DMS79 (cell line): ENCODE measurements at regions not wholly inside any gene's neighbourhood (a gene's known extent, or its start where the extent isn't known, plus 50 kb on each side); places are given as distances from the start of the nearest gene placed in this dataset.

Experiments used
- DNase-seq: peaks from one replicate; lab custom pipeline; 2025; lab: John Stamatoyannopoulos, UW

DNA sequence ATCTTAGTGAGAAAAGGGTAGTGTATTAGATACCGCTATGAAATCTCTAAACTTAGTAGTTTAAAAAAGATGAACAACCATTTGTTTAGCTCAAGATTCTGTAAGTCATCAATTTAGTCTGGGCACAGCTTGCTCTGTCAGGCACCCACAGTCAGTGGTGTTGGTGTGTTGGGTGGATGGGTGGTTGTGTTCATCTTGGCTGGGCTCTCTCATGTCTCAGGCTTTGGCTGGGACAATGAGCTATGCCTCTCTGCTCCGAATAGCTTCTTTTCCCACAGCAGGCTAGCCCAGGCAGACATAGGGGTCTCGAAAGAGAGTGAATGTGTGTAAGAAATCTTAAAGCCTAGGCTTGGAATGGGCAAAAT lies 127.0 kb upstream of the GATB start:
- DNase-seq, result no peak

- DNase-seq, result no peak
These were observed 126.4 kb upstream of the GATB start for GRCh38 chr4:151887031-151887815.

- no peak for DNase-seq
These were observed 124.3 kb upstream of the GATB start for GRCh38 chr4:151885123-151885522.

DNA sequence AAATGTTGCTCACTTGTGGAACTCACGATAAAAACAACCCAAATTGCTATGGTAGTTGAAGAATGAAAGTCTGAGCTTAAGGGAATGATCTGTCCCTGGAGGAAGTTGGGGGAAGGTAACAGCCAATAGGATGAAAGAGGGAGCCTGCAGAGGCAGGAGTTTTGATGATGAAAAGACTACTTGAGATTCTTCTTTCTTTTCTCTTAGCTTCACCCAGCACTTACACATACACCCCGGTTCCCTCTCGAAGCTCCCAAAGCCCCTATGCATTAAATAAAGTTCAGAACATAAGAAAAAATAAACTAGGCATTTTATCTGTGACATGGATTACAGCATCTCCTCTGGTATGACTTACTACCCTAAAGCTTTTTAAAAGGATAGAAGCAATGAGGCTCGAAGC lies 122.9 kb upstream of the GATB start:
- no peak for DNase-seq

- no peak for DNase-seq
These were observed 121.4 kb upstream of the GATB start for GRCh38 chr4:151882072-151882803.

GRCh38 chr4:151879705-151880445 lies 119.1 kb upstream of the GATB start:
- DNase-seq, result no peak

DNA sequence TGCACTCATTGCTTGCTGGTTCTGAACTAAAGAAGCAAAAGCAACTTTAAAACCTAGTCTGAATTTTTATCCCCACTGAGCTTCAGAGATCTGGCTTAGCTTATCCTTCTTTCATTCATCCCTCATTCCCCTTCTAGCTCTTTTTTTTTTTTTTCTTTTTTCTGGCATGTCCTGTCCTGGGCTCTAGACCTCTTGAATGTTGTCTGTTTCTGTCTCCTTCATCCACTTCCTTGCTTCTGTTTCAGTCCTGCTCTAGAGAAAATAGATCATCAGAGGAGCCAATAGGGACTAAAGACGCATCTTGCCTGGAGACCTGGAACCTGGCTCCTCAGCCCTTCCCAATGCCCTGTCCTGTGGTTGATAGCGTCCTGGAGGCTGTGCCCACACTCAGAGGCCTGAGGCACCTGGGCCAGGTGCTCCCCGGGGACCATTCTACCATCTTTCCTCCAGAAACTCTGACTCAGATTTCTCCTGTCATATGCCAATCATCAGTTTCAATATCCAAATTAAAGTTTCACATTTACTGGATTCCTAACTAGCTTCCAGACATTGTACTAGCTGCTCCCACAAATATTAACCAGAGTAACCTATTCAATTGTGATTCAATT lies 115.7 kb upstream of the GATB start:
- no peak for DNase-seq

GRCh38 chr4:151874328-151874727 lies 113.5 kb upstream of the GATB start:
- no peak for DNase-seq

GRCh38 chr4:151866592-151866918 lies 105.7 kb upstream of the GATB start:
- no peak for DNase-seq

DNA sequence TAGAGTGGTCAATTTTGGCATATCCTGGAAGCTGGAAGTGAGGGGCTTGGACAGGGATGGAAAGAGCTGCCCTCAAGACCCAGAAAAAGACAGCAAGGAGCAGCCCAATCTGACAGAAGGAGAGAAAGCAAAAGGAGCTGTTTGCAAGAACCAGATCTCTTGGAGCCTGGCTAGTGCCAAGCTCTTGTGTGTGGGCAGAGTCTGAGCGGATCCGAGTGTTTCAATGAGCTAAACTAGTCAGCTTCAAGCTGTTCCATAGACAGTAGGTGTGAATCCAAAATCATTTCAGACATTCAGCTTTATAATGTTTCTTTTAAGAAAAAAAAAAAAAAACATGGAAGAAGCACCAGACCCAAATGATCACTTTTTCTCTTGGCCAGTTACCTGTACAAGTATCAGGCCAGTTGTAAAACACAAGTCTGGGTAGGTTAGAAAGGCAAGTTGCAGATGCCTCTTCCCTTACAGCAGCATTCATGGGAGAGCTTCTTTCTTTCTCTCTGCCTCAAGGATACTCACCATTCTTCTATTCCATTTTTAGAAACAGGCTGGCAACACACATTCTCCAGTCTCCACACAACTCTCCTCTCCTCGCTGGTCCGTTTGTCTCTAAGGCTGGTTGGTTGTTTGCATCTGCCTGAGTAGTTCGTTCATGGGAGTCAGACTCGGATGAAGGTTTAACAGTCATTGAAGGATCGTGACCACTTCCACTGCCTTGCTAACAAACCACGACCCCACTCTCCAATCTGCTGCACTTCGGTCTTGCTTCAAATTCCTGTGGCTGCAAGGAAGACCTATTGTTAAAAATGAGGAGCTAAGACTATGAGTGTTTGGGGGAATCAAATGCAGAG lies 105.2 kb upstream of the GATB start:
- no peak for DNase-seq

GRCh38 chr4:151865312-151865711 lies 104.5 kb upstream of the GATB start:
- DNase-seq, result no peak

- no peak for DNase-seq
These were observed 103.3 kb upstream of the GATB start for GRCh38 chr4:151864068-151864467.

GRCh38 chr4:151862766-151863165 lies 102.0 kb upstream of the GATB start:
- no peak for DNase-seq

DNA sequence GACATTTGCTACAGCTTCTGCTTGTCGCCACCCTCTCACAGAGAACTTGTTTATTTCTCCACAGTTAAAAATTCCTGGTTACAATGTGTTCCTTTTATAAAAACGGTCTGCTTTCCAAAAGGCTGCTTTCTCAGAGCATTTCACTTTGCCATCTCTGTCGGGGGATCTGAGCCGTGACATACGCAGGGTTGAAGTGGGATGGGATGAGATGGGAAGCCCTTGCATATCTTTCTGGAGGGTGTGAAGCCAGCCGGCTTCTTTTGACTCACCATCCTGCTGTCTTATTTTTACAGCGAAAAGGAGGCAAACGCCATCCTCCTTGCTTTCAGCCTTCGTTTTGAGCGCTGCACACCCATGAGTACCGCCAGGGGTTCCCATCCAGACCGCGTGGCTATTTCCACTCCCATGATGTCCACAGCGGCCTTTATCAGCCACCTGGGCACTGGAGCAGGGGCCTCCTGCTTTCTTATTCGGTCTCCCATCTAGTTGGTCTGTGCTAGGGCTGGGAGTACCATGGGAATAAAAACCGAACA lies 99.8 kb upstream of the GATB start:
- DNase-seq, result no peak

GRCh38 chr4:151859641-151860040 lies 98.8 kb upstream of the GATB start:
- no peak for DNase-seq

DNA sequence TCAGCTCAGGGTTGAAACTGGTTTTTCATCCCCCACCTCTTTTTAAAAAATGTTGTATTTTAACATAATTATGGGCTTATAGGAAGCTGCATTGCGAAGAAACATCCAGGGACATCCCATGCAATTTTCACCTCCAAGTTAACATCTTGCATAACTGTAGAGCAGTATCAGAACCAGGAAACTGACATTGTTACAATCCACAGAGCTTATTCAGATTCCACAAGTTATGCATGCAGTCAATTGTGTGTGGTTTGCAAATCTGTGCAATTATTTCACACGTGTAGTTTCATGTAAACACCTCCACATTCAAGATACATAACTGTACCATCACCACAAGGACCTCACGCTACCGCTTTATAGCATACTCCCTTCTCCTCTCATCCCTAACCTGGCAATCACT lies 97.5 kb upstream of the GATB start:
- DNase-seq, result no peak

- DNase-seq, result no peak
These were observed 96.6 kb upstream of the GATB start for GRCh38 chr4:151857368-151857767.

- no peak for DNase-seq
These were observed 94.9 kb upstream of the GATB start for GRCh38 chr4:151855747-151856146.

GRCh38 chr4:151854731-151855130 lies 93.9 kb upstream of the GATB start:
- no peak for DNase-seq

GRCh38 chr4:151853034-151853433 lies 92.2 kb upstream of the GATB start:
- no peak for DNase-seq

DNA sequence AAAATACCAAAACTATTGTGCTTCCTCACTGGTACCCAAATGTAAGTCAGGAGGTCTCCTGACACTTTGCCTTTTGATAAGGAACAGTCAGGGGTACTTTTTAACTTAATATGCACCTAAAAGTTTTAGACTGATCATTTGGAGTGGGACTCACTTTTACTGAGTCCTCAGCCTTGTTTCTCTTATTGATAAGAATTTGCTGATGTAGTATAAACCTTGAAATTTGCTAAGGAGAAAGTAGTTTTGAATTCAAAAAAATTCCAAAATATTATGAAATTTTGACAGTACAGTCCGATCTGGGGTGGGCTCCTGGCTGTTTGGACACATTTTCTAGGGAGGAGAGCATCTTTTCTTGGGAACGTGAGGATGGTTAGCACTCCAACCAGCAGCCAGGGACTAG lies 91.4 kb upstream of the GATB start:
- DNase-seq, result no peak

DNA sequence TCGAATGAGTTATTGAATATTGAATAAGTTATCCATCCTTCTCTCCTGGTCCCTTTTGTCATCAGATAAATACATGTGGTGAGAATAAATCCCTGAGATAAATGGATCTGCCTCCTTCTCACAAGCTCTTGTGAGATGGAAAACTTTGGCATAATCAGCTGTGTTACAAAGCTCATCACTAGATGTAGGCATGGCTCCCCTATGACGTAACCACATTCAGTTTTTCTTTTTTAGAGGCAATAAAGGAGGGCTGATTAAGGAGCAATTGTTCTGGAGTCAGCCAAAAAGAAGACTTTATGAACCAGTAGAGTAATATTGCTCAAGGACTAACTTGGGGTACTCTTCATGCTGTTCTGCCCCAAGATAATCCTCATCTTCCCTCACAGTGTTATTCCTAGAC lies 90.5 kb upstream of the GATB start:
- no peak for DNase-seq
